ENCODE measurements at regions not wholly inside any gene's neighbourhood (a gene's known extent, or its start where the extent isn't known, plus 50 kb on each side); places are given as distances from the start of the nearest gene placed in this dataset.

DNA sequence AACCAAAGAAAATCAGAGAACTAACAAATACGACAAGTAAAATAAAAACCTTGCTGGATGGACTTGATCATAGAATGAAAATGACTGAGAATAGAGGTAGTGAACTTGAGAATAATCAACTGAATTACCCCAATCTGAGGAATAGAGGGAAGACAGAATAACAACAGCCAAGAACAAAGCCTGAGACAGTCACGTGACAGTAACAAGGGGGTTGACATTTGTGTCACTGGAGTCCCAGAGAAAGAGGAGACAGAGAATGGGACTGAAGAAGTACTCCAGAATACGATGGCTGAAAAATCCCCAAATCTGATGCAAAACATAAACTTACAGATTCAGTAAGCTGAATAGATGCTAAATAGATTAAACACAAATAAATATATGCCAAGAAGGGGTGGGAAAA lies 248.5 kb upstream of the HDAC4 start:
- TF ChIP-seq, protein P1, sequence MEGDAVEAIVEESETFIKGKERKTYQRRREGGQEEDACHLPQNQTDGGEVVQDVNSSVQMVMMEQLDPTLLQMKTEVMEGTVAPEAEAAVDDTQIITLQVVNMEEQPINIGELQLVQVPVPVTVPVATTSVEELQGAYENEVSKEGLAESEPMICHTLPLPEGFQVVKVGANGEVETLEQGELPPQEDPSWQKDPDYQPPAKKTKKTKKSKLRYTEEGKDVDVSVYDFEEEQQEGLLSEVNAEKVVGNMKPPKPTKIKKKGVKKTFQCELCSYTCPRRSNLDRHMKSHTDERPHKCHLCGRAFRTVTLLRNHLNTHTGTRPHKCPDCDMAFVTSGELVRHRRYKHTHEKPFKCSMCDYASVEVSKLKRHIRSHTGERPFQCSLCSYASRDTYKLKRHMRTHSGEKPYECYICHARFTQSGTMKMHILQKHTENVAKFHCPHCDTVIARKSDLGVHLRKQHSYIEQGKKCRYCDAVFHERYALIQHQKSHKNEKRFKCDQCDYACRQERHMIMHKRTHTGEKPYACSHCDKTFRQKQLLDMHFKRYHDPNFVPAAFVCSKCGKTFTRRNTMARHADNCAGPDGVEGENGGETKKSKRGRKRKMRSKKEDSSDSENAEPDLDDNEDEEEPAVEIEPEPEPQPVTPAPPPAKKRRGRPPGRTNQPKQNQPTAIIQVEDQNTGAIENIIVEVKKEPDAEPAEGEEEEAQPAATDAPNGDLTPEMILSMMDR (IDR thresholded peaks at IDR 0.05): no peak

DNA sequence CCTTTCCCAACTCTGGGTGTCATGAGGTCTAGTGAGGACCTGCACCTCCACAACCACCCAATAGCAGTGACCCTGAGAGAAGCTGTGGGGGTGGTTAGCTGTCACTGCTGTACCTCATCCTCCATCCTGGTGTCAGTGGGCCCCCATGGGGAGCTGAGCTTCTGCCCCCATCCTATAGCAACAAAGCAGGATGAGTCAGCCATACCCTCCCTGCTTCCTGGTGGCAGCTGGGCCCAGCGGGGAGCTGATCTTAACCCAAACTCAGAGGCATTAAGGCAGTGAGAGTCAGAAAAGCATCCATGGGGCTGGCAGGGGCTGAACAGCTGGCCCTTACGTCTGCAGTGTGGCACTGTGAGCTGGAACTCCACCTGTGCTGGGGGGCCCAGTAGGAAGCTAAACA lies 247.8 kb upstream of the HDAC4 start:
- TF ChIP-seq, protein P1 (IDR thresholded peaks at IDR 0.05): no peak

DNA sequence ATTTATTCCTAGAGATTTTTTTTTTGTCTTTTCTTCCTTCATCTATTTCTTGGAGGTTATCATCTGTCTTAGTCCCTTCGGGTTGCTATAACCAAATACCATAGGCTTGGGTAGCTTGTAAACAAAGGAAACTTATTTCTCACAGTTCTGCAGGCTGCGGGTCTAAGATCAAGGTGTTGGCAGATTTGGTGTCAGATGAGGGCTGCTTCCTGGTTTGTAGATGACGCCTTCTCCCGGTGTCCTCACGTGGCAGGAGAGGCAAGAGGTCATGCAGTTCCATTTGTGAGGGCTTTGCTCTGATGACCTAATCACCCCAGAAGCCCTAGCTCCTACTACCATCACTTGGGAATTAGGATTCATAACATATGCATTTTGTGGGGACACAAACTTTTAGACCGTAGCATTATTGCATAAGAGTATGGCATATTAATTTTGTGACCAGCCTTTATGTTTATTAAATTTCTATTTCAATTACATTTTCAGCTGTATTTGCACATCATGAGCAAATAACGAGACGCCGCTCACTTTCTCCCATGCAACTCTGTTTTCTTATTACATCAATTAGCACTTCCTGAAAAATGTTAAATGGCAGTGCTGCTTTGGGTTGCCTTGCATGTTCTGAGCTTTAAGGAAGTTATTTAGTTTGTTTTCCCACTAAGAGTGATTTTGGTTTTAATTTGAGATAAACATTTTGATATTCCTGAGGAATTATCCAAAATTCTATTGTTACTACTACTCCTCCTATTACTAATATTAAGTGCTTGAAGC lies 246.4 kb upstream of the HDAC4 start:
- TF ChIP-seq, protein P1 (IDR thresholded peaks at IDR 0.05): no peak

DNA sequence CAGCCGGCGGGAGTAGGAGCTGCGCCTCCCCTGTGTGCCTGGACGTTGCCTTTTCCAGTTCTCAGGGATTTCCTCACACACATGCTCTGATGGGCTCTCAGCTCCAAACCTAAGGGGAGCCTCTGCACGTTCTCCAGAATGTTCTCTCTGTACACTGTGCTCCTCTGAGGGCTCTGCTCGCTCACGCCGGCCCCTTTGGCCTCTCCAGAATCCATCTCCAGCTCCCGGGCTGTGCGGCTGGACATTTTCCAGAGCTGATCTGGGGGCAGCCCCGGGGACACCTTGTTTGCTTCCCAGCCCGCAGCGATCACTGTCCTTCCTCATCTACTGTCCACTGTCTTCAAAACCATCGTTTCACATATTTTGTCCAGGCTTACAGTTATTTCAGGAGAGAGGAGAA lies 245.4 kb upstream of the HDAC4 start:
- TF ChIP-seq, protein P1 (IDR thresholded peaks at IDR 0.05): no peak

DNA sequence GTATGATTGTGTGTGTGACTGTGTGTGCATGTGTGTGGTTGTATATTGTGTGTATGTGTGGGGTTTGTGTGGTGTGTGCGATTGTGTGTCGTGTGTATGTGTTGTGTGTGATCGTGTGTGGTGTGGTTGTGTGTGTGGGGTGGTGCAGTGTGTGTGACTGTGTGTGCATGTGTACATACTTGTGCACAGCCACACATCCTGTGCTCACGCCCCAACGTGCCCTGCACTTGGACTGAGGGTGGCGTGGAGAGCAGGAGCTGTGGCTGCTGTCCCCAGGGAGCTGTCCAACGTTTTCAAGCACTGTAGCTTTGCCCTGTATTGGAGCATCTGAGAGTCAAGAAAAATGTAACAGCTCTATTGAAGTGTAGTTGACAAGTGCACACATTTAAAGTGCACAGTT lies 243.2 kb upstream of the HDAC4 start:
- TF ChIP-seq, protein P1 (IDR thresholded peaks at IDR 0.05): no peak

DNA sequence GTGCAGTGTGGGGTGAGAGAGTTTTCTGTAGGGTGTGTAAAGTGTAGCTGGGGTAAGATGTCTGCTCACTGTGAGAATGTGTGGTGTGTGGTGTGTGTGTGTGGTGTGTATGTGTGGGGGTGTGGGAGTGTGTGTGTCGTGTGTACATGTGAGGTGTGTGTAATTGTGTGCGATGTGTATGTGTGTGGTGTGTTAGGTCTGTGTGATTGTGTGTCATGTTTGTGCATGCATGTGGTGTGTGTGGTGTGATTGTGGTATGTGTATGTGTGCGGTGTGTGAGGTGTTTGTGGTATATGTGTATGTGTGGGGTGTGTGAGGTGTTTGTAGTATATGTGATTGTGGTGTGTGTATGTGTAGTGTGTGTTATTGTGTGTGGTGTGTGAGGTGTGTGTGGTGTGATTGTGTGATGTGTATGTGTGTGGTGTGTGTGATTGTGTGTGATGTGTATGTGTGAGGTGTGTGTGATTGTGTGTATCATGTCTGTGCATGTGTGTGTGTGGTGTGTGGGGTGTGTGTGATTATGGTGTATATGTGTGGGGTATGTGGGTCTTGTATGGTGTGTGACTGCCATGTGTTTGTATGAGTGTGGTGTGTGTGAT lies 241.7 kb upstream of the HDAC4 start:
- TF ChIP-seq, protein P1 (IDR thresholded peaks at IDR 0.05): no peak

DNA sequence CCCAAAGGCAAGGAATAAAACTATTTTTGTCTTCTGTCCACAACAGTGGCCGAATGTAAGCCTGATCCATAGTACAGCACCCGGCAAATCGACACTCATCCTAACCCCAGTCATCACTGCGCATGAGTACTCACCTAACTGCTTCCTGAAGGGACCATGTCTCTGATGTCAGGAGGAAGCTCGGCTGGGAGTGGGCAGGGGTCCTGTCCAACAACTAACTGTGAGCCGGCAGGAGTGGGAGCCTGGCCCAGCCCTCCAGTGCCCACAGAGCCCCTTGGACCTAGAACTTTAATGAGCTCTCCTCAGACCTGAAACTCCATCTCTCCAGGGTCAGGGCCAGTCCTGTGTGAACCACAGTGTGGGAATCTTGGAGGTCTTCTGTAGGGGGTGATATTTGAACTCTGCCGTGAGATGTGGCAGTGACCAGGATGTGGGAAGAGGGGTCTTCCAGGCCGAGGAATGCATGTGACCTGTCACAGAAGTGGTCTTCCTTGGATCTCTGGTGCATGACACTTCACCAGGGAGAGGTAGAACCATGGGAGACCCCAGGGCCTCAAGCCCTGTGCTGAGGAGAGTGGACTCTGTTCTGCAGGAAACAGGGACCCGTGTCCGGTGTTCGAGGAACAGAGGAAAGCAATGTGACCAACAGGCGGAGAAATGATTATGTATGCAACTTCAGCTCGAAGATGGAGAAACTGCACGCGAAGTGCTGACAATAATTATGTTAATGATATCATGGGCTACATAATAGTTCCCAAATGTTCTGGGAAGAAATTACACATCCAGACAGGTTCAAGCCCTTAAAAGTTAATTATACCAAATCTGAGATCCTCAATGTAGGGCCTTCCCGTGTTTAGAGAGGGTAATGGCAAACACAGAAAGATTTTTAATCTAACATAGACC lies 240.1 kb upstream of the HDAC4 start:
- TF ChIP-seq, protein P1 (IDR thresholded peaks at IDR 0.05): no peak
